ENCODE measurements at regions not wholly inside any gene's neighbourhood (a gene's known extent, or its start where the extent isn't known, plus 50 kb on each side); places are given as distances from the start of the nearest gene placed in this dataset.

DNA sequence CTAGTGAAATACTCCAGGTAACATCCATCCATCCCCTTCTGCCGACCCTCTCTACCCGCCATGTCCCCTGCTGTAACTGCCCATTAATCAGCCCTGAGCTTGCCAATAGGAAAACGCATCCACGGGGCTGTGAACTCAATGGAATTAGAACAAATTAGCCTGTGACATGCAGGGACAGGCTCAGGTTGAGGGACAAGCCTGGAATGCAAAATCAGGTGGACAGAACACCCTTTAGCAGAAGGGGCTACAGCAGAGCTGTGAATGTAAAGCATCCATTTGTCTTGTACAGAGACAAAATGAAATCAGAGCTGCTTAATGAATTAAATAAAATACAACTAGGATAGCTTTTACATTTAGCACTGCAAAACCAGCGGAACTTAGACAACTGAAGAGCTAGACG lies 187.3 kb upstream of the SASH1 start:
- Mint-ChIP-seq H3K27ac (no peak overlapping the region), H3K27me3 (peaks cover 10% of the 10 kb centered on the region), H3K36me3 (ENCODE audit: low read depth) (no peaks in the 10 kb centered on the region), H3K4me3 (no peak overlapping the region), H3K4me1 (no peaks in the 10 kb centered on the region), H3K9me3 (no peaks in the 10 kb centered on the region)
- ATAC-seq (replicated peaks): no peak

DNA sequence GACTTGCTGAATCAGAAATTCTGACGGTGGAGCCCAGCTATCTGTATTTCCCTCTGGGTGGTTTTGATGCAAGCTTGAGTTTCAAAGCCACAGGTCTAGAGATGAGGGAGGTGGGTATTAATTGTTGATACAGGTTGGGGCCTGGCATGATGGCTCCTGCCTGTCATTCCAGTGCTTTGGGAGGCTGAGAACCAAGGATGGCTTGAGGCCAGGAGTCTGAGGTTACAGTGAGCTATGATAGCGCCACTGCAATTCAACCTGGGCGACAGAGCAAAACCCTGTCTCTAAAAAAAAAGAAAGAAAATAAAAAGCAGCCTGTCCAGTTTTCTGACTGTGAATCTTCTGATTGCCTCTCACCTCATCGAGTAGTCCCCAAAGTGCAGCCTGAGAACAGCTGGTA lies 184.8 kb upstream of the SASH1 start:
- peaks cover 4% of the 10 kb centered on the region for H3K27me3 Mint-ChIP-seq
- no peak for ATAC-seq (replicated peaks)
- H3K36me3 Mint-ChIP-seq (ENCODE audit: low read depth): no peaks in the 10 kb centered on the region
- no peaks in the 10 kb centered on the region for H3K4me1 Mint-ChIP-seq
- no peaks in the 10 kb centered on the region for H3K9me3 Mint-ChIP-seq
- no peak overlapping the region for H3K4me3 Mint-ChIP-seq
- no peak overlapping the region for H3K27ac Mint-ChIP-seq

DNA sequence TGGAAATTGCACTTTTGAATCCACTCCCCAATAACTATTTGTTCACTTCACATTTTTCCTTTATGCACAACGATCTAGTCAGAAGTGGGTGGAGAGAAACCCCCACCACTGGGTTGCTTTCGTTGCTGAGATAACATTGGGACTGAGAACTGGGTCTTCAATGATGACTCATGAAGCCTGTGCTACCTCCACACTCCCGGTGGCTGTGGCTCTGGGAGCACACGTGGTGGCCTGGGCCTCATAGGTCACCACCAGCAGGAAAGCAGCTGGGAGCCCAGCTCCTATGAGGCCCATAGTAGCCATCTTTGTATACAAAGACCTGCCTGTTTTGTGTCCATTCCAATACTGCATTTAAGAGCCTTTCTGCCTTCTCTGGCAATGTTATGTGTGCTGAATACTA lies 178.0 kb upstream of the SASH1 start:
- no peak overlapping the region for H3K4me3 Mint-ChIP-seq
- no peaks in the 10 kb centered on the region for H3K4me1 Mint-ChIP-seq
- H3K27ac Mint-ChIP-seq: no peak overlapping the region
- H3K27me3 Mint-ChIP-seq: peaks cover 10% of the 10 kb centered on the region
- H3K9me3 Mint-ChIP-seq: no peaks in the 10 kb centered on the region
- H3K36me3 Mint-ChIP-seq (ENCODE audit: low read depth): no peaks in the 10 kb centered on the region
- ATAC-seq (replicated peaks): peak; percentile 67

DNA sequence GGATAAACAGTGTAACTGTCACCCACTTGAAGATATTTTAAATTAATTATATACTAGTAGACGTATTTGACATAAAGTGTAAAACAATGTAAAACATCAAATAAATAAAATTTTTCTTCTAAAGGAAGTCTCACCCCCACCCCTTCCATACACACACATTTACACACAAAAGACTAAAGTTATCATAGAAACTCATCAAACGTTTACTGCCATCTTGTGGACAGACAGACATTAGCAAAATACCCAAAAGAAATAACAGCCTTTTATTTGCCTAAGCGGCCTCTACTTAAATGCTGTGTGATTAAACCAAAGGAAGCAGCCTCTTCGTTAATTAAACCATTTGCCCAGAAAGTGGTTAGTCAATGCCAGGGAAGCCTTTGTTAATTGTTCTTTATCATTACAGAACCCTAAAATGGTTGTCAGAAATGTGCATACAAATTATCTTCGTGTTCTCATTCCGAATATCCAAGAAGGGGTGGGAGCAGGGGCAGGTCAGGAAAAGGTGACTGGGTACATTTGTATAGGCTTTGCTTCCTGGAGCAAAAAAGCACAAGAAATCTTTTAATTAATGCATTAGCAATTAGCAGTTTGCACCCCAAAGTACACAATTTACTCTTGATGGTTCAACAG lies 176.2 kb upstream of the SASH1 start:
- no peaks in the 10 kb centered on the region for H3K4me1 Mint-ChIP-seq

DNA sequence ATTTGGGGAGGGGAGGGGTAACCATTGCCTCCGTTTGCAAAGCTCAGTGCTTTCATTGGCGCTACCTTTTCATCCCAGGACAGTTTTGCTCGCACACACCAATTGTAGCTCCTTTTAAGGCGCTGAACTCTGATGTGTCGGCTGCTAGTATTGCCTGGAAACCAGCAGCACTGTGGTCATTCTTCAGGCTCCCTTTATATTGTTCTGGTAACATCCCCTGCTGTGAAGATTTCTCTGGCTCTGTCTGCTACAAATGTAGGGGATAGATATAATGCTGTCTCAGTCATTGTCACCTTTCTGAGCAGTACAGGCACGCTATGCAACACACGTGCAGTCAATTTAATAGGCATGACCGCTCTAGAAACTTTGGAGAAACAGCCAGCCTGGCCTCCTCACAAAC lies 172.9 kb upstream of the SASH1 start:
- ATAC-seq (replicated peaks): no peak
- Mint-ChIP-seq H3K4me1 (no peaks in the 10 kb centered on the region), H3K9me3 (no peaks in the 10 kb centered on the region), H3K36me3 (ENCODE audit: low read depth) (no peaks in the 10 kb centered on the region), H3K27ac (no peak overlapping the region), H3K27me3 (no peaks in the 10 kb centered on the region), H3K4me3 (no peak overlapping the region)

More for the DNA sequence above, 176.2 kb upstream of the SASH1 start:
- H3K27me3 Mint-ChIP-seq: peaks cover 10% of the 10 kb centered on the region
- no peak overlapping the region for H3K27ac Mint-ChIP-seq
- H3K4me3 Mint-ChIP-seq: no peak overlapping the region
- no peaks in the 10 kb centered on the region for H3K36me3 Mint-ChIP-seq (ENCODE audit: low read depth)
- H3K9me3 Mint-ChIP-seq: no peaks in the 10 kb centered on the region
- peak; percentile 26 for ATAC-seq (replicated peaks)

DNA sequence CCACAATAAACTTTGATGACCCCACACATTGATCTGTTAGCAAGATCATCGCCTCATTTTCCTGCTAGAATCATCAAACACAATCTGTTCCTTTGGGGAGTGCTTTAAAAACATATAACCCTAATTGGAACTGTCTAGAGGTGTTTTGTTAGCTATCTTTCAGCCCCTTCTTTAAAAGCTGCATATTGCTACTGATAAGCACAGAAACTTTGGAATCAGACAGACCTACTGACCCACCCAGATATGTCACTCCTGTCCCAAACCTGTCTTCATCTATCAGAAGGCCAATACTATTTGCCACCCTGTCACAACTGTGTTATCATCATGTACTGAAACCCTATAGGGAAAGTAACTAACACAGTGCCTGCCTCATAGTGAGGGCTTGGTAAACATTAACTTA lies 172.4 kb upstream of the SASH1 start:
- Mint-ChIP-seq H3K36me3 (ENCODE audit: low read depth) (no peaks in the 10 kb centered on the region), H3K4me3 (no peak overlapping the region), H3K27me3 (no peaks in the 10 kb centered on the region), H3K4me1 (no peaks in the 10 kb centered on the region), H3K27ac (no peak overlapping the region), H3K9me3 (no peaks in the 10 kb centered on the region)
- ATAC-seq (replicated peaks): no peak

DNA sequence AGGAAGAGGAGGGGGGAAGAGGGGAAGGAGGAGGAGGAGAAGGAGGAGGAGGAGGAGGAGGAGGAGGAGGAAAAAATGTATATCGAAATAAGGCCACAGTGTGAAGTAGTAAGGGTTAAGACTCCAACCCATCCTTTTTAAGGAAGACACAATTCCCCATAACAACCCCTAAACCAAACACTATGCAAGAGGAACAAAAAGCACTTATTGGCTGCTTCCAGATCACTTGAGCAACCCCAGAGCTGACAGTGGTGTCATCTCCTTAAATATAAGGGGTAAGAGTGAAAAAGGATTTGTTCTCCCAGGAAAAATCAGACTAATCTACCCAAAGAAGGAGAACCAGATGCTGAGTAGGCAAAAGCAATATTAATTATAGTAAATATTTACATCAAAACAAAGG lies 169.1 kb upstream of the SASH1 start:
- no peak for ATAC-seq (replicated peaks)
- Mint-ChIP-seq H3K27ac (no peak overlapping the region), H3K9me3 (no peaks in the 10 kb centered on the region), H3K27me3 (peaks cover 4% of the 10 kb centered on the region), H3K36me3 (ENCODE audit: low read depth) (no peaks in the 10 kb centered on the region), H3K4me1 (no peaks in the 10 kb centered on the region), H3K4me3 (no peak overlapping the region)

DNA sequence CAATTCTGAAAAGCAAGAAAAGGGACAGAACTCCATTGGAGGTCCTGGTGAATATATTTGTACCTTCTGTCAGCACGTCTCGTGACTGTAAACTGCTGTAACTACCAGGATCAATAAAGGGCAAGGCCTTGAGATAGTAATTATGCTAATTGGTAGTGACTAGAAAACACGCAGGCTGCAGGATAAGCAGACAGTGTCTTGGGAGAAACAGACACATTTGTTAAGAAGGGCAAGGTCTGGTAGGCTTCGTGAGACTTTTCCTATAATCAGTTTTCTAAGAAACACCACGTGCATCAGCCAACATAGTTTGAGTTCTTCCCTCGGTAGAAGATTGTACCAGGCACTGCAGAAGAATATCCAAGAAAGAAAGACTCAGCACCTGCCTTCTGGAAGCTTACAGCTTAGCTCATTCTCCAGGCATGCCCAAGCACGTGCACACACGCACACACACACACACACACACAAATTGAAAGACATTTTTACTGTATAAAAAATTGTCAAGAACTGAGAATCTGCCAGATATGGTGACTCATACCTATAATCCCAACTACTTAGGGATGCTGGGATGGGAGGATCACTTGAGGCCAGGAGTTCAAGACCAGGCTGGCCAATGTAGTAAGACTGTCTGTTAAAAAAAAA lies 167.0 kb upstream of the SASH1 start:
- Mint-ChIP-seq H3K9me3 (no peaks in the 10 kb centered on the region), H3K36me3 (ENCODE audit: low read depth) (no peaks in the 10 kb centered on the region), H3K4me3 (no peak overlapping the region), H3K27ac (no peak overlapping the region), H3K27me3 (peaks cover 9% of the 10 kb centered on the region), H3K4me1 (no peaks in the 10 kb centered on the region)
- ATAC-seq (replicated peaks): no peak

DNA sequence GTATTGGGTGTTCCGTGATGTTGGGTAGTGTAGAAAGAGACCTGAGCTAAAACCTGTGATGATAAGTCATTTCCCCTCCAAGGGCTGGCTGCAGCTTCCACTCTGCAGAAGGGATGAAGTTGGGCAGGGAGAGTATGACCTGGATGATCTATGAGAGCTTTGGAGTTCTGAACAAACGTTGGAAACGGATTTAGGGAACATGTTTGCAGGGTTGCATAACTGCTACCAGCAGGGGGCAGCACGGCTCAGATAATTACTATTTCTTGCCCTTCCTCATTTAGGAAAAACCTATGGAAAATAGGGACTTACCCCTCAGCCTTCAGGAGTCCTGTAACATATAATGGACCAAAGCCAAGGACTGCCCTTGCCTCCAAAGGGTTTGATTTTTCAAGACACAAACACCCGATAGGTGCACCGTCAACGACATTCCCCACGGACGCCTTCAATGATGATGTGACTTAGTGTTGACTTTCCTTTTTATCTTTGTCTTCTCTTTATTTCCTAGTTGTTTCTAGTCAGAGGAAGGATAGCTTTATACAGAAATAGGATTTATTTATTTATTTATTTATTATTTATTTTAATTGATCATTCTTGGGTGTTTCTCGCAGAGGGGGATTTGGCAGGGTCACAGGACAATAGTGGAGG lies 164.9 kb upstream of the SASH1 start:
- ATAC-seq (replicated peaks): no peak
- Mint-ChIP-seq H3K9me3 (no peaks in the 10 kb centered on the region), H3K4me3 (no peak overlapping the region), H3K27me3 (peaks cover 23% of the 10 kb centered on the region), H3K27ac (no peak overlapping the region), H3K4me1 (no peaks in the 10 kb centered on the region), H3K36me3 (ENCODE audit: low read depth) (no peaks in the 10 kb centered on the region)

DNA sequence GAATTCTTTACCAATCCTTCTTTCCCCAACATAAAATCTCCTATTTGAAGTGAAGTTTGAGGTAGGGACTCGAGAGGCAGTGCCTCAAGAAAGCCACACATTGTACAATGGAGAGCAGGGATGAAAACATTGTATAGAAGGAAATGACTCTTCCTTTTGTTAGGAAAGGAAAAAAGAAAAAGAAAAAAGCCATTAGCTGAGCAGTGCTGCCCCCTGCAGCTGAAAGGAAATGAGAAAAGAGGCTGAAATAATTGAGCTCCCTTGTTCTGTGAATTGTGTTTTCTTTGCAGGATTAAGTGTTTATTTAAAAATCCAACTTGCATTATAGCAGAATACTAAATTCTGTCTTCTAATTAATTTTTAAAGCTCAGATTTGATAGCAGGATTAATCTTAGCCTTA lies 162.9 kb upstream of the SASH1 start:
- no peak overlapping the region for H3K4me3 Mint-ChIP-seq
- no peaks in the 10 kb centered on the region for H3K4me1 Mint-ChIP-seq
- H3K36me3 Mint-ChIP-seq (ENCODE audit: low read depth): no peaks in the 10 kb centered on the region
- no peak overlapping the region for H3K27ac Mint-ChIP-seq
- peaks cover 36% of the 10 kb centered on the region for H3K27me3 Mint-ChIP-seq
- no peak for ATAC-seq (replicated peaks)
- H3K9me3 Mint-ChIP-seq: no peaks in the 10 kb centered on the region

DNA sequence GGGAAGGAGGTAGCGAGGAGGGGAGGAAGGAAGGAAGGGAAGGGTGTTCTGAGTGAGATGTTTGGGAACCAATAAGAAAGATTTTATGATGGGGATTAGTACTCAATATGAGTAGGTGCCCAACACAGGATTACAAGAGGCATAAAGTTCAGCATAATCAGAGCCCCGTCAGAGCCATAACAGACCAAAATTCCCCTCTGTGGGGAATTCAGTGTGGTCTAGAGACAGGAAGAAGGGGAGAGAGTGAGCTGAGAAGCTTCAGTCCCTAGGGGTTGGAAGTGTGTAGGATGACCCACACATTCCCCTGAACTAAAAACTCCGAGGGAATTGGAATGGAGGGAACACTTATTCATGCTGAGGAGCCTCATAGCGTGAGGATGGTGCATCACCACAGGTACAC lies 160.3 kb upstream of the SASH1 start:
- peaks cover 40% of the 10 kb centered on the region for H3K27me3 Mint-ChIP-seq
- no peaks in the 10 kb centered on the region for H3K4me1 Mint-ChIP-seq
- no peak for ATAC-seq (replicated peaks)
- no peak overlapping the region for H3K4me3 Mint-ChIP-seq
- H3K36me3 Mint-ChIP-seq (ENCODE audit: low read depth): no peaks in the 10 kb centered on the region
- H3K27ac Mint-ChIP-seq: no peak overlapping the region
- H3K9me3 Mint-ChIP-seq: no peaks in the 10 kb centered on the region

DNA sequence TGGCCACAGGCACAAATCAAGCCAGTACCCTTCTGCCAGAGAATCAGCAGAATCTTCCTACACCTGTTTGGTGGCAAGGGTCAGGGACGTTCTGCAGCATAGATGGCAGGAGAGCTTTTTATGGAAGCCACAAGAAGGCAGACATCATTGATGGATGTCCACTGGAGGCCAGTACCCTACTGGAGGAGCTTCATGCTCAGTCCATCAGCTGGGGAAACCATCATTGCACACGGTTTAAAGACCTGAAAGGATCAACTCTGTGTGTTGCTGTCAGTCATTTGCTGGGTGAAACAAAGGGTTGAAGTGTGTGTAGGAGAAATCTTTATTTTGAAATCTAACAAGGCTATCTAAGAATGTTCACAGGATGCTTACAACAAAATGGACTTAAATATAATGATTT lies 158.9 kb upstream of the SASH1 start:
- peaks cover 40% of the 10 kb centered on the region for H3K27me3 Mint-ChIP-seq
- no peaks in the 10 kb centered on the region for H3K36me3 Mint-ChIP-seq (ENCODE audit: low read depth)
- H3K9me3 Mint-ChIP-seq: no peaks in the 10 kb centered on the region
- no peaks in the 10 kb centered on the region for H3K4me1 Mint-ChIP-seq
- H3K4me3 Mint-ChIP-seq: no peak overlapping the region
- ATAC-seq (replicated peaks): no peak
- H3K27ac Mint-ChIP-seq: no peak overlapping the region

DNA sequence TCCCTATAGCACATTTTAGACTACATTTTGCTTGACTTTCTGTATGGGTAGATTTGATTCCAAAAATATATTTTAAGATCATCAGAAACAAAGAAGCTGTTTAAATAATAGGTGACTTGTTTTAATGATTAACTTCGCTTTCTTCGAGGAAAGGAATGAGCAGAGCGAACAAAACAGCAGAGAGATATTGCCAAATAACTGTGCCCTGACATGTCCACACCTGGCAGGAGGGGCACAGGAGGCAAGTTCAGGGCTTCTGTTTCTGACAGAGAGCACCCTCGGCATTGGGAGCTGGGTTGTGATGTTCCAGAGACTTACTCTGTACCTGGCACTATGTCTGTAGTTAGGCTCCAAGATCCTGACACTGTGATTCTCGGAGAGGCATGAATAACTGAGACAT lies 155.7 kb upstream of the SASH1 start:
- Mint-ChIP-seq H3K4me1 (no peaks in the 10 kb centered on the region), H3K4me3 (no peak overlapping the region), H3K36me3 (ENCODE audit: low read depth) (no peaks in the 10 kb centered on the region), H3K27ac (no peak overlapping the region), H3K9me3 (no peaks in the 10 kb centered on the region), H3K27me3 (peaks cover 39% of the 10 kb centered on the region)
- no peak for ATAC-seq (replicated peaks)

DNA sequence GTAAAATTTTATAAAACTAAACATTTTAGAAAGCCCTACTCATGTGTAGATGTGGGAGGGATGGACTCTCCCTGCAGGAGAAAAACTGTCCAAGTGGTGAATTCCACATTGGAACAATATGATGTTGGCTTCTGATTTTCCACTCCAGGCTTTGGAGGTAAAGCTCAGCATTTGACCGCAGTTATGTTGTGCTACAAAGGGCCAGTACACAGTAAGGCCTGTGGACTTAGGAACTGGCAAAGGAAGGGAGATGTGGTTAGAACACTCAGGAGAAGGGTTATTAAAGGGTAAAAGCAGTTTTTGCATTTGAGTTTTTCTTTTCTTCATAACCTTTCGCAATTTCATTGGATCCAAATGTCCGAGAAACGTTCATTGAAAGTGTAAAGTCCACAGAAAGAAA lies 150.3 kb upstream of the SASH1 start:
- H3K4me1 Mint-ChIP-seq: no peaks in the 10 kb centered on the region
- ATAC-seq (replicated peaks): no peak
- no peaks in the 10 kb centered on the region for H3K36me3 Mint-ChIP-seq (ENCODE audit: low read depth)
- no peaks in the 10 kb centered on the region for H3K9me3 Mint-ChIP-seq
- peaks cover 37% of the 10 kb centered on the region for H3K27me3 Mint-ChIP-seq
- H3K27ac Mint-ChIP-seq: no peak overlapping the region
- no peak overlapping the region for H3K4me3 Mint-ChIP-seq

DNA sequence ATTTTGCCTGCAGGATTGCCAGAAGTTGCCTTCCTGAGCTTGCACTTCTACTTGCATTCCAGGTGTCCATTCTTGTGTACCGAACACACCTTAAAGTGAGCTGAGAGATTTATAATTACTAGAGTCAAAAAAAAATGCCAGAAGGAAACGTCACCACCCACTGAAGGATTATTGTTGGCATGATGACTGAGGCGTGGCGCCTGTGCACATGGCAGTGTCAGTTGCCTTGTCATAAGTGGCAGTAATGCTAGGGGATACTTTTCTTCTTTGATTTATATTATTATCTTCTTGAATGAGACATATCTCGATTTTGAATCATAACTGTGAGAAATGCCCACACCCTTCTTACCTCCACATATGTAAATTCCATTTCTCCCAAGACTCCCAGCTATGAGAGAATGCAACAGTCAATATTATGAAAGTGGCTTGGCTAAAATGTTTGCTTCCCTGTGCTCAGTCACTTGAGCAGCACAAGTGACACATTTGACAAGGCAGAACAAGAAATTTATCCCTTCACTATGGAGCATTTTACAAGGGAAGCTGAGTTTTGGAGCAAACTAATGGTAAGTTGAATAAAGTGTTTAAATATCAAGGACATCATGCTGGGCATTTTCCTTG lies 149.5 kb upstream of the SASH1 start:
- Mint-ChIP-seq H3K9me3 (peaks cover 2% of the 10 kb centered on the region), H3K27me3 (peaks cover 45% of the 10 kb centered on the region), H3K36me3 (ENCODE audit: low read depth) (no peaks in the 10 kb centered on the region)

More for the DNA sequence above, 149.5 kb upstream of the SASH1 start:
- no peak overlapping the region for H3K4me3 Mint-ChIP-seq
- H3K27ac Mint-ChIP-seq: no peak overlapping the region
- ATAC-seq (replicated peaks): no peak
- H3K4me1 Mint-ChIP-seq: no peaks in the 10 kb centered on the region

Measured in activated T-helper 17 cell treated with anti-CD3 and anti-CD28 coated beads, Interleukin-2, amount 50 U/mL, for 72 hours (primary cell).